HK-2 (cell line): ENCODE measurements at regions not wholly inside any gene's neighbourhood (a gene's known extent, or its start where the extent isn't known, plus 50 kb on each side); places are given as distances from the start of the nearest gene placed in this dataset.

ENCODE experiments used
- DNase-seq: peaks from one replicate; pipeline ENCODE4 v3.0.0-alpha.2; 2018; ENCODE audit not compliant: unreplicated experiment

DNA sequence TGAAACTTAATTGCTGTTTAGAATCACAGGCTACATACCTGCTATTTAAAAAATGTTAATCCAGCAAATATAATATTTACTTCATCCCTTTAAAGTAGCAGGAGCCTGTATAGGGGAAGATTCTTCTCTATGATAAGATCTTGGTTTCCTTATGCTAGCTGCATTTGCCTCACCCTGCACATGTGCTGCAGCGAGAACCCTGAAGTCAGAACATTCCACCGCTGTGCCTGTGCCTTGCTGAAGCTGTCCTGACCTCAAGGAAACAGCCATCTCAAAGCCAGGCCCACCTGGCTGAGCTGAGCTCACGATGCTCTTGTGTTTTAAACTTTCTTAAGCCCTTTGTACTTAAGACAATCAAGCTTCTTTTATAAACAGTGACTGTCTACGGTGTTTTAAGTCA lies 355.0 kb upstream of the PCDH20 start:
- DNase-seq = no peak

DNA sequence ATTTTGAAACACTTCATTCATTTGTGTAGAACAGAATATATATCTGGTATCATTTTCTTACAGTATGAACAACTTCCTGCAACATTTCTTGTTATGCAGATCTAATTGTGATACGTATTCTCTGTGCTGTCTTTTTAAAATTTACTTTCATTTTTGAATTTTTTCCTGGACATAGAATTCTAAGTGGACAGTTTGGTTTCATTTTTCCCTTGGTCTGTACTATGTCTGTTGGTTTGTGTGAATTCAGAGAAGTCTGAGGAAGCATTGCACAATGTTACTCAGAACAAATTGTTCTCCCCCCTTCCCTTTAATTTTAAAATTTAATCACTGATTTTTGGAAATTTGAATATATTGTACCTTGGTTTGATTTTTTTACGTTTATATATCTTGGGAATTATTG lies 352.5 kb upstream of the PCDH20 start:
- DNase-seq = no peak

DNA sequence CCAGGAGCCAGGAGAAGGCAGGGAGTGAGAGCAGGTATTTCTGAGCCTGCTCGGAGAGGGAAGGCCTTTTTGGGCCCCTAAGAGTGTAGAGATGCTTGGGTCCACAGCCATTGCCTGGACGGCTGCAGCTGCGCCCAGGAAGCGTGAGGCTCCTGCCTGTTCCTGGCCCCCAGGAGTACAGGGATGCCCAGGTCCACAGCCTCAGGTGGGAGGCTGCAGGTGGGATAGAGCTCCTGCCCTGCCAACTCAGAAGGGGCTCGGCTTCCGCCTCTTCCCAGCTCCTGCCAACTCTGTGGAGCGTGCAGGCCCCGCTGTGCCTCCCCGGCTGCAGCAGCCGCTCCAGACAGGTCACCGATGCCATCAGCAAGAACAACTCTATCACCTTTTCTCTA lies 351.0 kb upstream of the PCDH20 start:
- no peak for DNase-seq

DNA sequence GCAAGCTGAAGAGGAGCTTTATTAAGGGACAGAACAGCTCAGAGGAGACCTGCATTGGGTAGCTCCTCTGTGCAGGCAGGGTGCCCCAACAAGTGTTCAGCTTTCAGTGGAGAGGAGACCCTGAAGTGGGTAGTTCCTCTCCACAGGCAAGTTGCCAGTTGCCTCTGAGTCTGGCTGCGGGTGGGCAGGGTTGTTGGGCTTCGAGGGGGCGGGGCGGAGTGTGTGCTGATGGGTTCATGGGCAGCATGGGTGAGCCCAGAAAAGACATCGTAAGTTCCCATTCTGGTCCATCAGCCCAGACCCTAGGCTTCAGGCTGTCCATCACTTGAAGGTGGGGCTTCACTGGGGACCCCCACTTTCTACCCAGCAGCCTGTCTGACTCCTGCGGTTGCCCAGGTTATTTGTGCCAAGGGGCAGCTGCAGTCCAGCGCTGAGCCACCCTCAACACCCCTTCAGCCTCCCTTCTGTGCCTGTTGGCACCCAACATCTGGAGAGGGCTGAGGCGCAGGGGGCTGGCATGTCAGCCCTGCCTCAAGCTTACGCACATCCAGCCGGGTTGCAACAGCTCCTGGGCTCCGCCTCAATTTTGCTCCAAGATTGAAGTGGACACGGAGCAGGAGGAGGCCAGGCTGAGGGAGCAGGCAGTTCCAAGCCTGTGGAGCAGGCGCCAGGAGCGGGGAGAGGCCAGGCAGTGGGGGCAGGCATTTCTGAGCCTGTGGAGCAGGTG lies 350.5 kb upstream of the PCDH20 start:
- DNase-seq = no peak

DNA sequence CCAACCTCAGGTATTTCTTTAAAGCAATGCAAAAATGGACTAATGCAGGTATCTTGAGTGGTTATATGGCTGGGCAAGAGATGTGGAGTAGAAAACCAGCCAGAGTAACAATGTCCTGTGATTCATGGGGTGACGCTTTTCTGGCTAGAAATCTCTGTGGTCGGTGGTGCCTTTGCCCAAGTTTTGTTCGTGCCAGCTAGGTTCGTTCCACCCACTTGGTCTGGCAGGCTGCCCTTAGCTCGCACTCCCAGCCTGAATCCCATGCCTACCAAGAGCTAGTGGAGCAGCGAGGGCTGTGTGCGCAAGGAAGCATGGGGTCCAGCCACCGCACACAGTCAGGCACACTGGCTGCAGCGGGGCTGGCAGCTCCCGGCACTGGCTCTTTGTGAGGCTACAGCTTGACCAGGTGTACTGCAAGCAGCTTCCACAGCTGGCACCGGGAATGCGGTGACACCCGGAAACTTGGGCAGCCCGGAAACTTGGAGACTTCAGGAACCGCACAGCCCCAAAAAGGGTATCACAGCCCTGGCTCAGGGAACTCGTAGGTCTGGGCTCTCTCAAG lies 349.6 kb upstream of the PCDH20 start:
- DNase-seq = no peak

DNA sequence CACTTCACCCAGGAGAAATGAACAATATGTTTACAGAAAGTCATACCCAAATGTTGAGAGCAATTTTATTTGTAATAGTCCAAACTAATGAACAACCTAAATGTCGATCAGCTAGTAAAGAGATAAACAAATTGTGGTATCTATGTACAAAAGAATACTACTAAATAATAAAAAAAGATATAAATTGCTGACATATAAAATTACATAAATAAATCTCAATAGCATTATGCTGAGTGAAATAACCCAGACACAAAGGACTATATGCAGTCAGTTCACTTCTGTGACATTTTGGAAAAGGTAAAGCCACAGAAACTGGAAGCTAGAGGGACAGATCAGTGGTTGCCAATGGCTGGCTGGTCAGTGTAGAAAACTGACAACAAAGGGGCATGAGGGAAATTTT lies 346.0 kb upstream of the PCDH20 start:
- no peak for DNase-seq

DNA sequence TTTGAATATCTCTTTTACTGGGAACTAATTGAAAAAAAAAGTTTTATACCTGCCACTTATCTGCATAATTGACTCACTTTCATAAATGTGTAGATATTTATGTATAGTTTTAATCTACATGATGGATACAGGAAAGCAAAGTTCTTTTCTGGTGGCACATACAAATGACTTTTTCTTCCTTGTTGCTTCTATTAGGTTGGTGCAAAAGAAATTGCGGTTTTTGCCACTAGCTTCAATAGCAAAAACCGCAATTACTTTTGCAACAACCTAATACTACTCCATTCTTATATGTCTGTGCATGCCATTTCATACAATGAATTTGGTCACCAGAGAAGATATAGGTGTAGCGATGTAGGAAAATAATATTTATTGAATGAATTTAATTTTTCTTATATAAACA lies 344.5 kb upstream of the PCDH20 start:
- DNase-seq = no peak

DNA sequence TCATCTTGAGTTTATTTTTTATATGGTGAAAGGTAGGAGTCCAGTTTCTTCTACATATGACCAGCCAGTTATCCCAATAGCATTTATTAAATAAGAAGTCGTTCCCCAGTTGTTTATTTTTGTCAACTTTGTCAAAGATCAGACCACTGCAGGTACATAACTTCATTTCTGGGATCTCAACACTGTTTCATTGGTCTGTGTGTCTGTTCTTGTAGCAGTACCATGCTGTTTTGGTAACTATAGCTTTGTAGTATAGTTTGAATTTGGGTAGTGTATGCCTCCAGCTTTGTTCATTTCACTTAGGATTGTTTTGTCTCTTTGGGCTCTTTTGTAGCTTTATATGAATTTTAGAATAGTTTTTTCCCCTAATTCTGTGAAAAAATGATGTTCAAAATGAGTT lies 340.4 kb upstream of the PCDH20 start:
- no peak for DNase-seq

DNA sequence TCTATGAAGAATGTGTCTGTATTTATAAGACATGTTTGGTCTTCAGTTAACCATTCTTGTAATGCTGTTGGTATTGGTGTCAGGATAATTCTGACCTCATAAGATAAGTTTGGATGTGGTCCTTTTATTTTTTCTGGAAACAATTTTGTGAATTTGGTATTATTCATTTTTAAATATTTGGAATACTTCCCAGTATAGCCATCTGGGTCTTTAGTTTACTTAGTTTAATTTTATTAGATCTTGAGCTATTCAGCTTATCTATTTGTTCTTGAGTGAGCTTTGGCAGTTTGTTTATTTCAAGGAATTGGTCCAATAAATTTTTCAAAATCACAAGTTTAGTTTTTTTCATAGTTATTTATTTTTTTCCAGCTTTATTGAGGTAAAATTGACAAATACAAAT lies 335.4 kb upstream of the PCDH20 start:
- no peak for DNase-seq

DNA sequence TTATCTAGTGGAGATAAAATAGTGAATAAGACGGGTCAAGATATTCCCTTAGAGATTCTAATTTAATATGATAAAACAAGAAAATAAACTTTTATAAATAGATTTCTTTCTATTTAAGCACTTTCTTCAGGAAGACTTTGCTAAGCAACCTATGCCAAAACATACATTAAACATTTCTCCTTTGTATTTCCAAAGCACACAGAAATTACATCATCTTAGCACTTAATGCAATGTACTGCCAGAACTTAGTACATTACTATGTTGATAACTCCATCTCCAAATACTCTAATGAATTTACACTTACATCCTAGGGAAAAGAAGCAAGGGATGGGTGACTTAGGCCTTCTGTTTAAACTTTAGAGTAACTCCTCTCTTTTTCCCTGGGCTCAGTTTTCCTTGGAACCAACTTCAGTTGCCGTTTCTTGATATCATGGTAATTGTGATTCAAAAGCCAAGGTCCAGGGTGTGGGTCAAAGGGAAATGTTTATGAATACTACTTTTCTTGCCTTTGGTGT lies 322.6 kb upstream of the PCDH20 start:
- no peak for DNase-seq

DNA sequence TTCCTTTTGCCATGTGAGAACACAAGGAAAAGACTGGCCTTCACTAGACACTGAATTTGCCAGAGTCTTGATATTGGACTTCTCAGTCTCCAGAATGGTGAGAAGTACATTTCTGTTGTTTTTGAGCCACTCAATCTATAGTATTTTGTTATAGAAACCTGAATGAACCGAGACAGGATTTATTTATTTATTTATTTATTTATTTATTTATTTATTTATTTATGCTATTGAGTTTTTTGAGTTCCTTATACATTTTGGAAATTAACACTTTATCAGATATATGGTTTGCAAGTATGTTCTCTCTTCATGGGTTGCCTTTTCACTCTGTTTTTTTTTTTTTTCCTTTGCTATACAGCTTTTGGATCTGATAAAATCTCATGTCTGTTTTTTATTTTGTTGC lies 319.0 kb upstream of the PCDH20 start:
- no peak for DNase-seq

DNA sequence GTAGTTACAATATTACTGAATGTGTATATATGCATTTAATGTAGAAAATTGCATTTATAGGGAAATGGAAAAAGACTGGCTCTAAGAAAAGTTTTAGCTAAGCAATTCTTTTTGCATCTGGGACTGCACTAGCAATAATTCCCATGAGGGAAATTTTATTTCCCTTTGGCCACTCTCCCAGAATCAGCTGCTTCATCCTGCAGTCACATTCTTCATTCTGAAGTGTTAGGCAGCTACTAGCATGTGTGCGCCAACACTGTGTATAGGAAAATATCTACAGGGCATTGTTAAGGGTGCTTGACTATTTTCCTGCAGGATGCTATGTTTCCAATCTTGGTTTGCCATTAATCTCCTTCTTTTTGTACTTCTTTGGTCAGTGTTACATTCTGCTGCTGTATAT lies 312.8 kb upstream of the PCDH20 start:
- DNase-seq = no peak

DNA sequence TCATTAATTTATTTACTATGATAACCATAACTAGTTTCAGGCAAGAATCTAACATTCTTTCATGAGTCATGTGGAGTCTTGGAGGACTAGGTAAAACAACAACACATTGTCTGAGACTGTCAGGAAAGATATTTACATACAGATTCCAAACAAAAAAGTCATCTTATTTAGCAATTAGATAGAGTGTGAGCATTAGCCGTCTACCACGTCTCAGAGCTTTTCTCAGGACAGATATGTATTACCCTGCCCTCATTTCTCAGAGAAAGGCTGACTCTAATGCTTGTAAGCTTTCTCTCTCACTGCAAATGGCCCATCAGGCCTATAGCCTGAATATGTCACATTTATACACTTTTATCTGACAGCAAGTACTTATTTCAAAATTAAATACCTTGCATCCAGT lies 312.1 kb upstream of the PCDH20 start:
- DNase-seq = no peak

DNA sequence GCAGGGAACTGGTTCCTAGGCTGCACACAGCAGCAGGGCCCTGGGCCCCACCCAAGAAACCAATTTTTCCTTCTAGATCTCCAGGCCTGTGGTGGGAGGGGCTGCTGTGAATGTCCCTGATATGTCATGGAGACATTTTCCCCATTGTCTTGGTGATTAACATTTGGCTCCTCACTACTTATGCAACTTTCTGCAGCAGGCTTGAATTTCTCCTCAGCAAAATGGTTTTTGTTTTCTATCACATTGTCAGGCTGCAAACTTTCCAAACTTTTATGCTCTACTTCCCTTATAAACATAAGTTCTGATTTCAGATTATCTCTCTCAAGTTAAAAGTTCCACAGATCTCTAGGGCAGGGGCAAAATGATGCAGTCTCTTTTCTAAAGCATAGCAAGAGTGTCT lies 310.2 kb upstream of the PCDH20 start:
- DNase-seq = no peak

DNA sequence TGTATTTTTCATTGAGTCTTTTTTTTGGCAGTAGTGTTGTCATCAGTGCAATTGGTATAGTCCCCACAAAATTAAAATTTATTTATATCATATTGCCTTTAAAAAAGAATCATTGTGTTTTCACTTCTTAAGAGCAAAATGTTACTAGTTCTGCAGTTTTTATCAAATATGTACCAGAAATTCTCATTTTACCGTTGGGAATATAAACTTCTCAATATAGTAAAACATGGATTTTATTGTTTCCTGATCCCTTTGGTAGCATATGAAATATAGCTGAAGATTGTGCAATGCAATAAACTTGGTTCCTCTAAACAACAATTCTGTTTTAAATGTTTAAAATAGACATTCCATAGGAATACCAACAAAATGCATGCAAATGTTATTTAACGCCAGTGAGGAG lies 306.5 kb upstream of the PCDH20 start:
- DNase-seq = no peak

DNA sequence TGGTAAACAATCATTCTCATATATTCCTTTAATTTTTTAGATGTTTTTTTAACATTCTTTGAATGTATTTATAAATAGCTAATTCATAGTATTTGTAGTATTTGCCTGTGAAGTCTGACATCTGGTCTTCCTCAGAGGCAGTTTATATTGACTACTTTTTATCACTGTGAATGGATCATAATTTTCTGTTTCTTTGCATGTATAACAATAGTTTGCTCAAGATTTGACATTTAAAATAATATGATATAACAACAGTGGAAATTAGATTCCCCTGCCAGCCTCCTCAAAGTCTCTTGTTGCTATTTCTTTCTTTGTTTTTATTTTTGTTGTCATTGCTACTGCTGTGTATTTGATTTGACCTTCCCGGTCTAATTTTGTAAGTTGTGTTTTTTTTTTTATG lies 297.0 kb upstream of the PCDH20 start:
- no peak for DNase-seq

DNA sequence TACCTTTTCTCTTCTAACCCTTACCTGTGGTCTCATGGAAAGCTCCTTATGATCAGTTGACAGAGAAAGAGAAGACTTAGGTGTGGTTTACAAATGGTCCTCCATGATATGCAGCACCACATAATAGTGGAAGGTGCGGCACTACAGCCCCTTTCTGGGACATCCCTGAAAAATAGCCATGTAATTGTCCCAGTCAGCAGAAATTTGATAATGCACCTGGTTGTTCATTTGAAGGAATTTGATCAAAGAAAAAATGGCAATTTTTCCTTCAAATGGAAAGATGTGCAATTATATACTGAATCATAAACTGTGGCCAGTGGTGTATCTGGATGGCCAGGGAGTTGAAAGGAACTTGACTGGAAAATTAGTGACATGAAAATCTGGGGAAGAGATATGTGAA lies 293.6 kb upstream of the PCDH20 start:
- DNase-seq = no peak

DNA sequence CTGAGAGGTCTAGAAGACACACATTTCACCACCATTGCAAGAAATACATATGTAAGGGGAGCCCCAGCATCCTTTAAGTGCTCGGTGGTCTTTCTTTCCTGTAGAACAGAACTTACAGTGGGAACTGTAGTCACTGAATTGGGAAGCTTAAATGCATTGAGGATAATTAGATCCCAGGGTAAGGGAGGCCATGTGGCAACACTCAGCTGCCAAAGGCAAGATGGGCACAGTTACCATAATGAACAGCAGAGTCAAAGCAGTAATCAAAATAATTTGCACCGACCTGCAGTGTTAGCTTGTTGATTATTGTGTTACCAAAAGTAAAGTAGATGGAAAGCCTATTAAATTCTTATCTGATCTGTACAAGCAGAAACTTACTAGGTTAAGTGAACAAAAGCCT lies 291.2 kb upstream of the PCDH20 start:
- no peak for DNase-seq

DNA sequence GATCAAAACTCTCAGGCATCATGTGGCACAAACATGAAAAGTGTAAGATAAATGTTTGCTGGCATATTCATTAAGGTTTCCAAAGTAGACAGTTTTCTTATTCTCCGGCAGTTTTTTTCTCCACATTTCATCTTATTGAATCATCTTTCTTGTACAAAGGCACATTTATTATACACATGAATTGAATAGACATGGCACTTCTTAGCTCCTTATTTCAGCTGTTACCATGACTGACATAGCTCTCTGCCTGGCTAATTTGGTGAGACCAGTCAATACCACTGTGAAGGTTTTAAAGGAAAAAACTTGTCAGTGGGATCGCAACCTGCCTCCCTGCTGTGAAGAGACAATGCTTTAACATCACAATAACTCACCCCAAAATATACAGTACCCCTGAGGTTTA lies 285.0 kb upstream of the PCDH20 start:
- DNase-seq = no peak

DNA sequence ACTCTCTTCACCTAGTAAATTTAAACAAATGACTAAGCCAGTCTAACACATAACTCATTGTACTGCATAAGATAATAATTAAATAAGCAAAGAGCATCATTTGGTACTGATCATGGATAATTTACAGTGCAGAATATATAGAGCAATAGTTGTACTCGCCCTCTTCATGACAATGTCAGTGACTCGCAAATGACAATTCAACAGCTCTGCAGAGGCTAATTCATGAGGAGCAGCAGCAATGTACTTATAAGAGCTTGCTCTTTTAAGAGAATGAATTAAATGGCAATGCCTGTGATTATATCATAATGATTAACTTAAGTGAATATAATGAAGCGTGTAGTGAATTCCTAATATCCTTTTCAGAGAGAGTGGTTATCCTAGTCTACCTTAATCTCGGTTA lies 284.5 kb upstream of the PCDH20 start:
- DNase-seq = no peak

DNA sequence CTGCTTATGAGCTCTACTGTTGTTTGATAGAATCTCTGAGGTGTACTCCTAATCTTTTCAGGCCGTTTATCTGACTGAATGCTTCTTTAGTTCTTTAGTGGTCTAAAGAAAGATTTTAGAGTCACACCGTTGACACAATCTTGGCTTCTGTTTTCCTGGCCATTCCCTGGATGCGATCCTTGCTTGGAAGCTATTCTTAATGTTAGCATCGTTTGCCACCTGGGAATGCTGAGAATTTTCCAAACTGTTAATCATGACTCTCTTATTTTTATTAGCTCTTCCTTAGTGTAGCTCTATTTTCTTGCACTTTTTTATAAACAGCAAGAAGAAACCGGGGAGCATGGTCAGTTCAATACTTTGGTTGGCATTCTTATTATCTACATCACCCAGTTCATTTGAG lies 281.0 kb upstream of the PCDH20 start:
- no peak for DNase-seq

DNA sequence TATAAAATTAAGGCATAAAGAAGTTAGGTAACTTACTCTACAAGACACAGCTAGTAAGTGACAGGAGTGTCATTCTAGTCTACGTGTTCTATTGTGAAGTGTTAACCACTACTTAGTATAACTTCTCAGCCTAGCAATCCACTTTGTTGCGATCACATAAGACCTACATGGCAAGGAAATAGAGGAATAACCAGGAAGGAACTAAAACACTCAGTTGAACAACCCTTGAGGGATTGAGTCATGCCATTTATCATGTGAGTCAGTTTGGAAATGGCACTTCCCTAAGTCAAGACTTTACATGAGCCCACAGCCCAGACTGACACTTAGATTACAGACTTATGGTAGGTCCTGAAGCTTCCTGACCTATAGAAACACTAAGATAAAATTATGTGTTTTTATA lies 279.5 kb upstream of the PCDH20 start:
- DNase-seq = no peak

DNA sequence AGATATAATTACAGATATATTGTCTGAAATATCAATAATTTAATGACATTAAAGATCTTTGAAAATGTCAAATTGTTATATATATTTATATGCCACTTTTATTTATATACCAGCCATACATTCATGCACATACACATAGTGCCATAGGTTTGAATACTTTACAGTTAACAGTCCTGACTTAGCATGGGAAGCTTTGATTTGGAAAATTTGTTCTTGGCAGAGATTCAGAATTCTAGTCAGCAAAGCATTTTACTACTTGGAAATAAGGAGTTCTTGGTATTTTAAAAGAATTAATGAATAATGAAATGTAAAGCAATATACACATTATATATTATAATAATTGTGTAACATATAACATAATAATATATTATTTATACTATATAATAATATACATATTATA lies 277.0 kb upstream of the PCDH20 start:
- DNase-seq = no peak

DNA sequence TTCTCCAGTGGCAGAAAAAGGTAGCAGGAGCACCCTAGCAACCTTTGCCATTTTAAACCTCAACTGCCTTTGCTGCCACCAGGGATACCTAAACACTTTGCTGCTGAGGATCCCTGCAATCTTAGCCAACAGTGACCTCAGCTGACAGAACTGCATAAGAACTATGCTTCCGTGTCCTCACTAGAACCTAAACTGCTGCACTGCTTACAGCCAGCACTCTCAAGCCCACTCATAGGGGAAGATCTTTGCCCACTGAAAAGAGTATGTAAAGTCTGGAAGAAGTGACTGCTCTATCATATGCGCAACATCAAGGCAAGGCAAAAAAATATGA lies 270.0 kb upstream of the PCDH20 start:
- DNase-seq = no peak
